WTC11 (cell line): ENCODE measurements at regions not wholly inside any gene's neighbourhood (a gene's known extent, or its start where the extent isn't known, plus 50 kb on each side); places are given as distances from the start of the nearest gene placed in this dataset.

ENCODE experiments used
- ATF6 ChIP-seq: sonication (generic); formaldehyde crosslinking; IDR thresholded peaks from 2 replicates; pipeline ENCODE4 v1.8.1; 2023; ENCODE audit warnings: mild to moderate bottlenecking, missing genetic modification reagents
- CTCF ChIP-seq: fragments of 200-600 bp; IDR thresholded peaks from 2 replicates; pipeline ENCODE4 v1.8.0; 2022; ENCODE audit warnings: antibody characterized with exemption
- E2F1 ChIP-seq: sonication (generic); formaldehyde crosslinking; IDR thresholded peaks from 2 replicates; pipeline ENCODE4 v1.8.0; 2022; ENCODE audit warnings: mild to moderate bottlenecking, missing genetic modification reagents
- E2F4 ChIP-seq: sonication (generic); formaldehyde crosslinking; IDR thresholded peaks from 2 replicates; pipeline ENCODE4 v1.8.1; 2022; ENCODE audit warnings: low read depth, mild to moderate bottlenecking, moderate library complexity, missing genetic modification reagents, borderline replicate concordance
- E2F5 ChIP-seq: sonication (generic); formaldehyde crosslinking; IDR thresholded peaks from 2 replicates; pipeline ENCODE4 v1.8.1; 2022; ENCODE audit warnings: mild to moderate bottlenecking, moderate library complexity, missing genetic modification reagents
- NFATC4 ChIP-seq: fragments of 250-450 bp; sonication (Bioruptor Pico); IDR thresholded peaks from 2 replicates; pipeline ENCODE4 v1.9.0; 2021; ENCODE audit warnings: mild to moderate bottlenecking
- NR2C2 ChIP-seq: sonication (generic); formaldehyde crosslinking; IDR thresholded peaks from 2 replicates; pipeline ENCODE4 v1.8.0; 2022; ENCODE audit warnings: mild to moderate bottlenecking, missing genetic modification reagents
- SMAD3 ChIP-seq: sonication (generic); formaldehyde crosslinking; IDR thresholded peaks from 2 replicates; pipeline ENCODE4 v1.8.0; 2022; ENCODE audit warnings: missing genetic modification reagents, mild to moderate bottlenecking, borderline replicate concordance
- TF ChIP-seq, protein P1 (sequence below): sonication (generic); formaldehyde crosslinking; IDR thresholded peaks from 2 replicates; pipeline ENCODE4 v1.8.0; 2023; ENCODE audit warnings: missing genetic modification reagents, mild to moderate bottlenecking, borderline replicate concordance
- TF ChIP-seq, protein P2 (sequence below): sonication (generic); formaldehyde crosslinking; IDR thresholded peaks from 2 replicates; pipeline ENCODE4 v1.8.1; 2022; ENCODE audit warnings: missing genetic modification reagents, borderline replicate concordance
- TF ChIP-seq, protein P3 (sequence below): sonication (generic); formaldehyde crosslinking; IDR thresholded peaks from 2 replicates; pipeline ENCODE4 v1.8.1; 2023; ENCODE audit warnings: mild to moderate bottlenecking, missing genetic modification reagents, moderate library complexity

DNA sequence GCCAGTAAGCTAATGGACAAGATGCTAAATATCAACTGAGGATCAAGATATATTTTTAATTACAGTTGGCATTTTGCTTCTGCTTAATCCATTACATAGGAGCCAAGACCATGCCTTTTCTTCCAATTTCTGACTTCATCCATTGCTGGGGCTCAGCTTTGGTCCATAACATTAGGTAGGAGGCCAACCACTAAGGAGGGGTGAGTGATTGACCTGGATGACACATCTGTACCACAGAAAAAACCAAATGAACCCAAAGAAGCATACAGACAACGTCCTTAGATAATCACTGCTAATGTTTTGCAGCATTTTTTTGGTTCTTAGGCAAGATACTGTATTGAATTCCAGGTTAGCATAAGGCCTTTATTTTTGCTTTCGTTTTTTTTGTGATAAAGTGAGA lies 353.2 kb upstream of the KCNH8 start:
- TF ChIP-seq CTCF (no peak), E2F5 (no peak), NFATC4 (CRISPR knock-in tag) (no peak), E2F1 (CRISPR knock-in tag) (no peak), SMAD3 (CRISPR knock-in tag) (no peak), E2F4 (CRISPR knock-in tag) (no peak), ATF6 (CRISPR knock-in tag) (no peak), NR2C2 (CRISPR knock-in tag) (no peak)
- TF ChIP-seq, protein P1, sequence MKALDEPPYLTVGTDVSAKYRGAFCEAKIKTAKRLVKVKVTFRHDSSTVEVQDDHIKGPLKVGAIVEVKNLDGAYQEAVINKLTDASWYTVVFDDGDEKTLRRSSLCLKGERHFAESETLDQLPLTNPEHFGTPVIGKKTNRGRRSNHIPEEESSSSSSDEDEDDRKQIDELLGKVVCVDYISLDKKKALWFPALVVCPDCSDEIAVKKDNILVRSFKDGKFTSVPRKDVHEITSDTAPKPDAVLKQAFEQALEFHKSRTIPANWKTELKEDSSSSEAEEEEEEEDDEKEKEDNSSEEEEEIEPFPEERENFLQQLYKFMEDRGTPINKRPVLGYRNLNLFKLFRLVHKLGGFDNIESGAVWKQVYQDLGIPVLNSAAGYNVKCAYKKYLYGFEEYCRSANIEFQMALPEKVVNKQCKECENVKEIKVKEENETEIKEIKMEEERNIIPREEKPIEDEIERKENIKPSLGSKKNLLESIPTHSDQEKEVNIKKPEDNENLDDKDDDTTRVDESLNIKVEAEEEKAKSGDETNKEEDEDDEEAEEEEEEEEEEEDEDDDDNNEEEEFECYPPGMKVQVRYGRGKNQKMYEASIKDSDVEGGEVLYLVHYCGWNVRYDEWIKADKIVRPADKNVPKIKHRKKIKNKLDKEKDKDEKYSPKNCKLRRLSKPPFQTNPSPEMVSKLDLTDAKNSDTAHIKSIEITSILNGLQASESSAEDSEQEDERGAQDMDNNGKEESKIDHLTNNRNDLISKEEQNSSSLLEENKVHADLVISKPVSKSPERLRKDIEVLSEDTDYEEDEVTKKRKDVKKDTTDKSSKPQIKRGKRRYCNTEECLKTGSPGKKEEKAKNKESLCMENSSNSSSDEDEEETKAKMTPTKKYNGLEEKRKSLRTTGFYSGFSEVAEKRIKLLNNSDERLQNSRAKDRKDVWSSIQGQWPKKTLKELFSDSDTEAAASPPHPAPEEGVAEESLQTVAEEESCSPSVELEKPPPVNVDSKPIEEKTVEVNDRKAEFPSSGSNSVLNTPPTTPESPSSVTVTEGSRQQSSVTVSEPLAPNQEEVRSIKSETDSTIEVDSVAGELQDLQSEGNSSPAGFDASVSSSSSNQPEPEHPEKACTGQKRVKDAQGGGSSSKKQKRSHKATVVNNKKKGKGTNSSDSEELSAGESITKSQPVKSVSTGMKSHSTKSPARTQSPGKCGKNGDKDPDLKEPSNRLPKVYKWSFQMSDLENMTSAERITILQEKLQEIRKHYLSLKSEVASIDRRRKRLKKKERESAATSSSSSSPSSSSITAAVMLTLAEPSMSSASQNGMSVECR (CRISPR knock-in tag): no peak
- TF ChIP-seq, protein P2, sequence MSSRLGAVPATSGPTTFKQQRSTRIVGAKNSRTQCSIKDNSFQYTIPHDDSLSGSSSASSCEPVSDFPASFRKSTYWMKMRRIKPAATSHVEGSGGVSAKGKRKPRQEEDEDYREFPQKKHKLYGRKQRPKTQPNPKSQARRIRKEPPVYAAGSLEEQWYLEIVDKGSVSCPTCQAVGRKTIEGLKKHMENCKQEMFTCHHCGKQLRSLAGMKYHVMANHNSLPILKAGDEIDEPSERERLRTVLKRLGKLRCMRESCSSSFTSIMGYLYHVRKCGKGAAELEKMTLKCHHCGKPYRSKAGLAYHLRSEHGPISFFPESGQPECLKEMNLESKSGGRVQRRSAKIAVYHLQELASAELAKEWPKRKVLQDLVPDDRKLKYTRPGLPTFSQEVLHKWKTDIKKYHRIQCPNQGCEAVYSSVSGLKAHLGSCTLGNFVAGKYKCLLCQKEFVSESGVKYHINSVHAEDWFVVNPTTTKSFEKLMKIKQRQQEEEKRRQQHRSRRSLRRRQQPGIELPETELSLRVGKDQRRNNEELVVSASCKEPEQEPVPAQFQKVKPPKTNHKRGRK (CRISPR knock-in tag): no peak
- TF ChIP-seq, protein P3, sequence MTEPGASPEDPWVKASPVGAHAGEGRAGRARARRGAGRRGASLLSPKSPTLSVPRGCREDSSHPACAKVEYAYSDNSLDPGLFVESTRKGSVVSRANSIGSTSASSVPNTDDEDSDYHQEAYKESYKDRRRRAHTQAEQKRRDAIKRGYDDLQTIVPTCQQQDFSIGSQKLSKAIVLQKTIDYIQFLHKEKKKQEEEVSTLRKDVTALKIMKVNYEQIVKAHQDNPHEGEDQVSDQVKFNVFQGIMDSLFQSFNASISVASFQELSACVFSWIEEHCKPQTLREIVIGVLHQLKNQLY (CRISPR knock-in tag): no peak
